Epithelial cell of esophagus (primary cell): ENCODE measurements at regions not wholly inside any gene's neighbourhood (a gene's known extent, or its start where the extent isn't known, plus 50 kb on each side); places are given as distances from the start of the nearest gene placed in this dataset.
"Not testable (repeated sequence)": the region's sequence is repeated elsewhere in the genome, so short reads cannot be mapped to it uniquely, and the experiment has no call there.

Source experiments
- DNase-seq: peaks from one replicate; pipeline ENCODE4 v3.0.0; 2010; ENCODE audit warnings: low read depth
- H3K4me3 ChIP-seq: 2 replicates; pipeline ENCODE4 v1.5.1; 2011; ENCODE audit warnings: mild to moderate bottlenecking, low read length, control low read depth
- TF ChIP-seq, protein P1 (sequence below): IDR thresholded peaks from 2 replicates; pipeline ENCODE4 v1.5.1; 2011; ENCODE audit warnings: low read depth, mild to moderate bottlenecking, low read length, control low read depth, inconsistent platforms; ENCODE audit not compliant: insufficient read depth; ENCODE audit errors: missing control alignments

DNA sequence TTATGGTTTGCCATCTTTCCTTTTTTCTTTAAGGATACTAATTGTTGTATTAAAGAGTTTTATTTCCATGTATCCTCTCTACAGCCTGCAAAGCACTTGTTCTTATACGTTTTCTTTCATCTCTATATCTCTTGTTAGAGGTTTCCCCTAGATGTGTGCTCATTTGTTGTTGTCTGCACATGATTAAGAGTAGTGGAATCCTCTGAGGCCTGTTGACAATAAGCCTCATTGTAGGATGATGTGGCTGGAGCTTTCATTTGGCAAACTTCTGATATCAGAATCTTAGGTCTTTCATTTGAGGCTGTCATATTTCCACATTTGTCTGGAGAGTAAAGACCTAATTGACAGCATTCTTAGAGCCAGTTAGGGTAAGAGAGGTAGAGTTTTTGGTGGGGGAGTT is 506.0 kb downstream of the DIPK2A start:
- TF ChIP-seq, protein P1, sequence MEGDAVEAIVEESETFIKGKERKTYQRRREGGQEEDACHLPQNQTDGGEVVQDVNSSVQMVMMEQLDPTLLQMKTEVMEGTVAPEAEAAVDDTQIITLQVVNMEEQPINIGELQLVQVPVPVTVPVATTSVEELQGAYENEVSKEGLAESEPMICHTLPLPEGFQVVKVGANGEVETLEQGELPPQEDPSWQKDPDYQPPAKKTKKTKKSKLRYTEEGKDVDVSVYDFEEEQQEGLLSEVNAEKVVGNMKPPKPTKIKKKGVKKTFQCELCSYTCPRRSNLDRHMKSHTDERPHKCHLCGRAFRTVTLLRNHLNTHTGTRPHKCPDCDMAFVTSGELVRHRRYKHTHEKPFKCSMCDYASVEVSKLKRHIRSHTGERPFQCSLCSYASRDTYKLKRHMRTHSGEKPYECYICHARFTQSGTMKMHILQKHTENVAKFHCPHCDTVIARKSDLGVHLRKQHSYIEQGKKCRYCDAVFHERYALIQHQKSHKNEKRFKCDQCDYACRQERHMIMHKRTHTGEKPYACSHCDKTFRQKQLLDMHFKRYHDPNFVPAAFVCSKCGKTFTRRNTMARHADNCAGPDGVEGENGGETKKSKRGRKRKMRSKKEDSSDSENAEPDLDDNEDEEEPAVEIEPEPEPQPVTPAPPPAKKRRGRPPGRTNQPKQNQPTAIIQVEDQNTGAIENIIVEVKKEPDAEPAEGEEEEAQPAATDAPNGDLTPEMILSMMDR: no peak
- no peak for DNase-seq
- no peak overlapping the region for H3K4me3 ChIP-seq

DNA sequence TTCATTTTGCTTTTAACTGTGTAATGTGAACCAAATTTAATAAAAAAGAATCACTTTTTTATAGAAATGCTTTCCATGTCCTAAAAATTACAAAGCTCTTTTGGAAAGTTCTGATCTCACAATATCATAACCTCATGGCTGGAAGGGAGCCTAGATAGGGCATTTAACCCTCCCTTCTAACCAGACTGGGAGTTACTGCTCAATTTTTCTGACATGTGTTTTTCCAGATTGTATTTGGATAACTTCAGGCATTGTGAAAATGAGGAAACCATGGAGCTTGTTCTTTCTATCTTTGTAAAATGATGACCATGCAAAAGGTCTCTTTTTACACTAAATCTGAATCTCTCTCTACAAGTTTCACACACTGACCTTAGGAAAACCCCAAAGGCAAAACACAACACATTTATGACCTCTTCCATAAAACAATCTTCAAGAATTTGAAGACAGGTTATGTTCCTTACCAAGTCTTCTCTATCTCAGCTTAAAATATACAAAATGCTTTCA is 508.8 kb downstream of the DIPK2A start:
- TF ChIP-seq, protein P1: no peak
- DNase-seq: no peak
- H3K4me3 ChIP-seq: no peak overlapping the region

DNA sequence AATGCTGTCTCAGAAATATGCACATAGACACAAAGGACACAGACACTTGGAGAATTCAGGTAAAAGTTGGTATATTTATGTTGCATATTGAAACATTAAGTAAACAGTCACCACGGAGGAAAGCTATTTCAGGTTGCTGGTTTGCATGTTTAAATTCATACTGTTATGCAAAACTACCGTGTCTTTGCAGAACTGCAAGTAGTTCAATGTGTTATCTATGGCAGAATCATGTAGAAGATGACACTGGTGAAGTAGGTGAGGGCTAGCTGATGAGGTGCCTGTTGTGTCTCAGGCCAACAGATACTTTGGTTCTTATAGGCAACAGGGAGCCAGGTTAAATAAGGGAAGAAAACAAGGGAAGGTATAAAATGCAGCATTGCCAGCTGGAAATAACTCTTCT is 511.3 kb downstream of the DIPK2A start:
- TF ChIP-seq, protein P1: no peak
- no peak overlapping the region for H3K4me3 ChIP-seq
- no peak for DNase-seq

DNA sequence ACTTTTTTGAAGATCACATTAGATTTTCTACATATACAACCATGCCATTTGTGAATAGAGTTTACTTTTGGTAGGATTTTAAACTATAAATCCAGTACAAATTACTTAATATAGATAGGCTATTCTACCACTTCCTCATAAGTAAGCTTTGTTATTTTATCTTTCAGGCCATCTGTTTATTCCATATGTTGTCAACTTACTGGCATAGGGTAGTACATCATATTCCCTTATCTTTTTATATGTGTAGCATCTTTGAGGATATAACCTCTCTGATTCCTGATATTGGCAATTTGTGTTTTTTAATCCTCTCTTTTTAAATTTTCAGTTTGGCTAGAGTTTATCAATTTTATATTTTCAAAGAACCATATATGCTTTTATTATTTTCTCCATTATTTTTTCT is 515.4 kb downstream of the DIPK2A start:
- TF ChIP-seq, protein P1: no peak
- DNase-seq: no peak
- no peak overlapping the region for H3K4me3 ChIP-seq

DNA sequence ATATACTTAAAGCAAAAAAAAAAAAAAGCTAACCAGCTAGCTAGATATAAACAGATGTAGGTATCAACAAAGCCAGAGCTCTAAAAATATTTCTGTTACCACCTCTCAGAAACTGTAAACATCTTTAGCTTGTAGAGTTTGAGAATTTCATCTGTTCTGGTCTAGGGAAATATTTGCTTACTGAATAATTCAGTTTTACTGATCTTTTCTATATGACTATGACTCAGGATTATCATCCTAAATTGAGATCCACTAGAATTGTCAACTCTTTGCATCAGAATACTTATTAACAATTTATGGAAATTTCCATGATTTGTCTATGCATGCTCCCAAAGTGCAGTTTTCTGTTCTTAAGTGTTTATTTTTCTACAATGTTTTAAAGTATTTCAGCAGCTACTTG is 517.3 kb downstream of the DIPK2A start:
- no peak for DNase-seq
- no peak overlapping the region for H3K4me3 ChIP-seq
- TF ChIP-seq, protein P1: no peak

DNA sequence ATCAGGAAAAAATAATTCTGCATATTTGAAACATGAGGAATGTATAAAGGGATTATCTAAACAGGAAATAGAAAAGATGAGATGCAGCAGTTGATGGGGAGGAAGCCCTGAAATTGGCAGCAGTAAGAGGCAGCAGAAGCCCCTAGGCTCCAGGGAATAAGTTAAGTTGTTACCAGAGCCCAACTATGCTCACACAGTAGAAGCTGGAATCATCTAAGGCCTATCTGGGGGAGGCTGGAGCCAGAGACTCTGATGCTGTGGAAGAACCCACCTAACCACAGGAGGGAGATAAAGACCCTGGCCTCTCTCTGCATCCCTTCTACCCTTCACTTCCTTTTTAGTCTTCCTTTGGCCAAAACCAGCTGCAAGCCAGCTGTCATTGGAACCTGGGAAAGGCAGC is 519.7 kb downstream of the DIPK2A start:
- DNase-seq: no peak
- H3K4me3 ChIP-seq: no peak overlapping the region
- TF ChIP-seq, protein P1: no peak

DNA sequence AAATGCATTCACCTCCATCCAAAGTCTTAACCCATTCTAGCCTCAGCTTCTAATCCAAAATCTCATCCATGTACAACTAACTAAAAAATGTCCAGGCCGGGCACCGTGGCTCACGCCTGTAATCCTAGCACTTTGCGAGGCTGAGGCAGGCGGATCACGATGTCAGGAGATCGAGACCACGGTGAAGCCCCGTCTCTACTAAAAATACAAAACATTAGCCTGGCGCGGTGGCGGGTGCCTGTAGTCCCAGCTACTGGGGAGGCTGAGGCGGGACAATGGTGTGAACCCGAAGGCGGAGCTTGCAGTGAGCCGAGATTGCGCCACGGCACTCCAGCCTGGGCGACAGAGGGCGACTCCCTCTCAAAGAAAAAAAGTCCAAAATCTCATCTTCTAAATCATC is 523.0 kb downstream of the DIPK2A start:
- not testable (repeated sequence) for H3K4me3 ChIP-seq, DNase-seq
